Neural cell (in vitro differentiated cells): ENCODE measurements at regions not wholly inside any gene's neighbourhood (a gene's known extent, or its start where the extent isn't known, plus 50 kb on each side); places are given as distances from the start of the nearest gene placed in this dataset.
A peak's percentile ranks its signal among the peaks of the same experiment; 100 is the strongest.

Experiments
- H2AFZ ChIP-seq: fragments of 200-600, 300-800 bp; sonication (generic), shearing (Covaris generic); 2 replicates; pipeline ENCODE4 v1.6.0; 2014; ENCODE audit warnings: low read depth, mild to moderate bottlenecking, antibody characterized with exemption, low read length, moderate library complexity
- H3F3A ChIP-seq: fragments of 200-600 bp; shearing (Covaris generic); 2 replicates; pipeline ENCODE4 v1.6.1; 2016; ENCODE audit warnings: mild to moderate bottlenecking, moderate library complexity, mixed read lengths, antibody characterized with exemption, low read length; ENCODE audit not compliant: insufficient read depth, poor library complexity, severe bottlenecking
- H3K27ac ChIP-seq: fragments of 200-600, 300-800 bp; sonication (generic), shearing (Covaris generic); 2 replicates; pipeline ENCODE4 v1.5.1; 2014; ENCODE audit warnings: mild to moderate bottlenecking, low read length, moderate library complexity
- H3K27me3 ChIP-seq: fragments of 300-800, 200-600 bp; sonication (generic), shearing (Covaris generic); 2 replicates; pipeline ENCODE4 v1.6.0; 2014; ENCODE audit warnings: mild to moderate bottlenecking, low read depth, low read length, moderate library complexity; ENCODE audit not compliant: insufficient read depth
- H3K36me3 ChIP-seq: fragments of 300-800, 200-600 bp; sonication (generic), shearing (Covaris generic); 2 replicates; pipeline ENCODE4 v1.5.1; 2014; ENCODE audit warnings: mild to moderate bottlenecking, antibody characterized with exemption, low read length, moderate library complexity; ENCODE audit not compliant: insufficient read depth
- H3K4me2 ChIP-seq: fragments of 300-800, 200-600 bp; sonication (generic), shearing (Covaris generic); 2 replicates; pipeline ENCODE4 v1.6.0; 2014; ENCODE audit warnings: mild to moderate bottlenecking, low read length
- H3K4me3 ChIP-seq: fragments of 300-800, 200-600 bp; sonication (generic), shearing (Covaris generic); 2 replicates; pipeline ENCODE4 v1.5.1; 2014; ENCODE audit warnings: mild to moderate bottlenecking, low read length, moderate library complexity
- H3K79me2 ChIP-seq: fragments of 200-600 bp; shearing (Covaris generic); replicated peaks from 2 replicates; pipeline ENCODE4 v1.6.0; 2014; ENCODE audit warnings: mild to moderate bottlenecking, low read length, moderate library complexity; ENCODE audit not compliant: insufficient read depth
- H3K9ac ChIP-seq: fragments of 300-800, 200-600 bp; sonication (generic), shearing (Covaris generic); 2 replicates; pipeline ENCODE4 v1.6.1; 2016; ENCODE audit warnings: mild to moderate bottlenecking, low read length, mixed read lengths
- H3K9me2 ChIP-seq: fragments of 200-600 bp; shearing (Covaris generic); 2 replicates; pipeline ENCODE4 v1.6.1; 2016; ENCODE audit warnings: mild to moderate bottlenecking, low read length, mixed read lengths; ENCODE audit not compliant: insufficient read depth
- H3K9me3 ChIP-seq: fragments of 200-600, 300-800 bp; sonication (generic), shearing (Covaris generic); 2 replicates; pipeline ENCODE4 v1.6.1; 2016; ENCODE audit warnings: mild to moderate bottlenecking, mixed run types, low read length, moderate library complexity, mixed read lengths
- H4K20me1 ChIP-seq: fragments of 200-600 bp; shearing (Covaris generic); 2 replicates; pipeline ENCODE4 v1.6.1; 2016; ENCODE audit warnings: mild to moderate bottlenecking, mixed run types; ENCODE audit not compliant: insufficient read depth
- CTCF ChIP-seq: fragments of 450-650 bp; IDR thresholded peaks from 2 replicates; pipeline ENCODE4 v1.5.1; 2014; ENCODE audit warnings: antibody characterized with exemption, mild to moderate bottlenecking, moderate library complexity; ENCODE audit not compliant: poor library complexity, severe bottlenecking
- EP300 ChIP-seq: fragments of 450-650 bp; conservative IDR thresholded peaks from 2 replicates; pipeline ENCODE4 v1.6.1; 2014; ENCODE audit warnings: antibody characterized with exemption, mild to moderate bottlenecking, moderate library complexity; ENCODE audit not compliant: poor library complexity, severe bottlenecking
- EZH2 ChIP-seq: fragments of 200-600, 300-800 bp; shearing (Covaris generic), sonication (generic); IDR thresholded peaks from 2 replicates; pipeline ENCODE4 v1.6.1; 2014; ENCODE audit warnings: antibody characterized with exemption, low read length, borderline replicate concordance, mild to moderate bottlenecking; ENCODE audit not compliant: insufficient read depth, poor library complexity, severe bottlenecking
- MXI1 ChIP-seq: fragments of 450-650 bp; conservative IDR thresholded peaks from 2 replicates; pipeline ENCODE4 v1.6.1; 2014; ENCODE audit warnings: antibody characterized with exemption, mild to moderate bottlenecking; ENCODE audit not compliant: poor library complexity, severe bottlenecking
- POLR2AphosphoS5 ChIP-seq: IDR thresholded peaks from 2 replicates; pipeline ENCODE4 v1.6.1; 2012
- RAD21 ChIP-seq: fragments of 450-650 bp; conservative IDR thresholded peaks from 2 replicates; pipeline ENCODE4 v1.6.1; 2014; ENCODE audit warnings: antibody characterized with exemption, mild to moderate bottlenecking, moderate library complexity
- REST ChIP-seq: IDR thresholded peaks from 2 replicates; pipeline ENCODE4 v1.6.1; 2012; ENCODE audit warnings: borderline replicate concordance
- SMC3 ChIP-seq: fragments of 450-650 bp; conservative IDR thresholded peaks from 2 replicates; pipeline ENCODE4 v1.6.1; 2014; ENCODE audit warnings: antibody characterized with exemption, mild to moderate bottlenecking, moderate library complexity; ENCODE audit not compliant: poor library complexity
- TAF1 ChIP-seq: IDR thresholded peaks from 2 replicates; pipeline ENCODE4 v1.6.1; 2012; ENCODE audit warnings: low read depth

- Histone ChIP-seq H3K4me2 (no peak overlapping the region), H4K20me1 (no peaks in the 10 kb centered on the region), H3K9me2 (no peaks in the 10 kb centered on the region), H2AFZ (no peak overlapping the region), H3K27ac (no peak overlapping the region), H3K9ac (no peak overlapping the region), H3K27me3 (no peaks in the 10 kb centered on the region), H3F3A (no peaks in the 10 kb centered on the region), H3K9me3 (no peaks in the 10 kb centered on the region), H3K36me3 (no peaks in the 10 kb centered on the region), H3K79me2 (no peaks in the 10 kb centered on the region), H3K4me3 (no peak overlapping the region)
- TF ChIP-seq REST (no peak), CTCF (no peak), SMC3 (no peak), RAD21 (no peak), MXI1 (no peak)
Measured at GRCh38 chr1:89453123-89453972, 71.3 kb upstream of the LRRC8B start.

- H3K9ac ChIP-seq: peak overlapping the region; percentile 4
Measured at GRCh38 chr1:89454845-89455521, 69.6 kb upstream of the LRRC8B start.

More at GRCh38 chr1:89454845-89455521, 69.6 kb upstream of the LRRC8B start:
- Histone ChIP-seq H3K4me2 (no peak overlapping the region), H3K9me2 (no peaks in the 10 kb centered on the region), H3K36me3 (no peaks in the 10 kb centered on the region), H3K27ac (no peak overlapping the region), H3K79me2 (no peaks in the 10 kb centered on the region), H3K4me3 (no peak overlapping the region), H3K9me3 (no peaks in the 10 kb centered on the region), H4K20me1 (no peaks in the 10 kb centered on the region), H2AFZ (no peak overlapping the region), H3F3A (no peaks in the 10 kb centered on the region), H3K27me3 (no peaks in the 10 kb centered on the region)
- TF ChIP-seq CTCF (peak; percentile 83), POLR2AphosphoS5 (no peak), REST (no peak), MXI1 (no peak), RAD21 (peak; percentile 87), SMC3 (peak; percentile 88), EP300 (no peak), EZH2 (no peak), TAF1 (no peak)
